HG03159 (cell line): ENCODE measurements at regions not wholly inside any gene's neighbourhood (a gene's known extent, or its start where the extent isn't known, plus 50 kb on each side); places are given as distances from the start of the nearest gene placed in this dataset.
"Not testable (repeated sequence)": the region's sequence is repeated elsewhere in the genome, so short reads cannot be mapped to it uniquely, and the experiment has no call there.

Experiments used
- ATAC-seq: cut with Tn5 transposase; IDR thresholded peaks from one replicate; pipeline ENCODE4 v1.9.1; 2021; ENCODE audit warnings: mild to moderate bottlenecking, moderate library complexity; ENCODE audit not compliant: unreplicated experiment

- no peak for ATAC-seq
Observed at GRCh38 chr4:179719766-179720450, 2277.7 kb upstream of the AGA start.

GRCh38 chr4:179726491-179726890, 2284.3 kb upstream of the AGA start:
- ATAC-seq, result not testable (repeated sequence)

GRCh38 chr4:179728305-179728704, 2286.1 kb upstream of the AGA start:
- no peak for ATAC-seq

- not testable (repeated sequence) for ATAC-seq
Observed at GRCh38 chr4:179736820-179737219, 2294.6 kb upstream of the AGA start.

- ATAC-seq, result no peak
Observed at GRCh38 chr4:179738822-179739221, 2296.6 kb upstream of the AGA start.

DNA sequence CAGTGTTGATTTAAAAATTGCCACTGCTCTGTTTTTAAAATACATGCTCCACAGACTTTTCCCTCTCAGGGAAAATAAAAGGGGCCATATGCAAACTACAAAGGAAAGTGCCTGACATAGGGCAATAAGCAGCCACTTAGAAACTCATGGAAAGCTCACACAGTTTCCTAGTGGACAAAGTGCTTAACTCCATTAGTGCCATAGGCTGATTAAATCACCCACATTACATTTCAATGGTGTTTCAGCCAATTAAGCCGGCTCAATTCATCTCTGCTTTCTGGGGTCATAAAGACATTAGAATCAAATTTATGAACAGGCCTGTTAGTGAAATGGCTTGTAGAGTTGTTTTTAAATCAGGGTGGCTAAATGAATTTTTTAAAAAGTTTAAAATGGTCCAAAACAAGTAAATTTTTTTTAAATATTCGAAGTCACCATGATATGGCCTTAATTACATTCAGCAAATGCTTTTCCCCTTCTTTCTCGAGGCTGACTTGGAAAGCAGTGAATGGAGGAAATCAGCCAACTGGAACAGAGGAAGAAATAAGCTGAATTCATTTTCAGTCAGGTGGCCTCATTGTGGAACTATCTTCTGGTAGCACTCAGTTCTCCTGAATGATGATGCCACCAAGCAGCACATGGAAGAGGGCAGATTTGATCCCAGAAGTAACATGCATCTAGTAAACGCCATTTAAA, 2305.1 kb upstream of the AGA start:
- no peak for ATAC-seq

DNA sequence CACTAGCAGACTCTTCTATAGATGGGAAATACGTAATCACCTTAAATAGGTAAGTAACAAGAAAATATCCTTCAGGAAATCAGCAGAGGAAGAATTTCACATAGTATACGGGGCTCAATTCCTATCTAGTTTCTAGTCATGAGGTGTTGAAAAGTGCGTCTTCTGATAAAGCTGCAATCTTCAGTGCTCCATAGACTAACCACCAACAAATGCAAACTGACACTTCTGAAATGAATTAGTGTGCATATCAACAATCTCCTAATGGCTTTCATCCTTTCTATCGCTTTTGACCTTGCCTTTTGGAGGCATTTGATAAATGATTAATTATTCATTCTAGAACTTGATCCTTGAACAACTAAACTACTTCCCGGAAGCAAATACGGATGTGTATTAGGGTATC, 2306.6 kb upstream of the AGA start:
- no peak for ATAC-seq

DNA sequence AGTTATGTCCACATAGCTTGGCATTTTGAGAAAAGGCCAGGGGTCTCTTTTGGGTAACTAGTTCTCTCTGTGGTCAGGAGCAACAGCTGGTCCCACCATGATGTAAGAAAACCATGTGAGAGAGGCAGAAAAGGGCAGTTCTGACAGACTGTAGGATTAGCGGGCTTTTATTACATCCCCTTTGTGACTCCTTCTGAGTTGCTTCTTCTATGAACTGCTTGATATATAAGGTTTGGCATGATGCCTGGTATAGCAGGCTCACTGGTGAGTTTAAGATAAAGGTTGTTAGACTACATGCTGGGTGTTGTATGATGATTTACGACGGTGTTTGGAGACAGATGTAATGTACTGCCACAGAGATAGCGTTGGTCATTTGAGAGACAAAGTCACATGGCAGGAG, 2308.1 kb upstream of the AGA start:
- no peak for ATAC-seq

- ATAC-seq, result no peak
Observed at GRCh38 chr4:179751669-179752068, 2309.4 kb upstream of the AGA start.

DNA sequence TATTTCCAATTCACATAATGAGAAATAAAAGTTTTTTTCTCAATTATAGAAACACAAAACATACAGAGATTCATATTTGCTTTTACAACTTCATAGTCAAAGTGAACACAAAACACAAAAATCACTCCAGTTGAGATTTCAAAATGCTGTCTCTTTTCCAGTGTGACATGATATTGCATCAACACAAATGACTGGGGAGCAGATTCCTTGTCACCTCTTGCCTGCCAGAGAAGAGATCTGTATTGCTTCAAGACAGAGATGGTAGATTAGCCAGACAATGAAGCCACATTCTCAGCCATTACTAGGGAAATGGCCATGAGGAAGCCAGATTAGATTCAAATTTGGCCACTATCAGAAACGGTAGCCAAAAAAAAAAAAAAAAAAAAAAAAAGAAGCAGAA, 2313.1 kb upstream of the AGA start:
- ATAC-seq, result no peak

DNA sequence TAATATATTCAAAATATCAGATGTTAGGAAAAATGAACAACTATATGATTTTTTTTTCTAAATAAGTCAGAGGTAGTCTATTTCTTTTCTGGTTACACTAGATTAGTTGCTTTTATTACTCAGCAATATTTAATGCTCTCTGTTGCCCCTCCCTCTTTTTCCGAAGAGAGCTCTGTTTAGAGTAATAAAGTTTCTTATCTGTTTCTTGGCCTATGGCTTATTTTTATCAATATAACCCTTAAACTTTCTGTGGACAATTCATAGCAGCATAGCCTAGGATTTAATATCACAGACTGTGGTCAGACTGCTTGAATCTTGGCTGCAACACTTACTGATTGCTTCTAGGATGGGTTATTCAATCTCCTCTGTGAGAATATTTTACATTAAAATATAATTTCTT, 2315.4 kb upstream of the AGA start:
- ATAC-seq, result no peak

GRCh38 chr4:179762840-179763239, 2320.6 kb upstream of the AGA start:
- ATAC-seq, result no peak

GRCh38 chr4:179766938-179767337, 2324.7 kb upstream of the AGA start:
- ATAC-seq, result no peak

DNA sequence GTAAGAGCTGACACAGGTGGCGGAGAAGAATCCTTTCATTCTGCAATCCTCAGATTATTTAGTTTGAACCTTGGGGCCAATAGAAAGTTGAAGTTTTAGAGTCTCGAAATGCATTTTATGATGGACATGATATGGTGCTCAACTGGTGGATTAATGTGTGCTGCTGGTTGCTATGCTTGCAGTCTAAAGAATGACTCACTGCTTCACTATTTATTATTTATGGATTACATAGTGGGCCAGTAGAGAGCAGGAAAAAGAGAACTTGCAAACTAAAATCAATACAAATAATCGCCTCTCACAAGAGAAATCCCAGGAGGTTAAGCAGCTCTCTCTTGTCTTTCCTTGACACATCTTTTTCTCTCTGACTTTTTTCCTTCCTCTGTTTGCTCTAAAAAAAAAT, 2326.8 kb upstream of the AGA start:
- ATAC-seq, result no peak

DNA sequence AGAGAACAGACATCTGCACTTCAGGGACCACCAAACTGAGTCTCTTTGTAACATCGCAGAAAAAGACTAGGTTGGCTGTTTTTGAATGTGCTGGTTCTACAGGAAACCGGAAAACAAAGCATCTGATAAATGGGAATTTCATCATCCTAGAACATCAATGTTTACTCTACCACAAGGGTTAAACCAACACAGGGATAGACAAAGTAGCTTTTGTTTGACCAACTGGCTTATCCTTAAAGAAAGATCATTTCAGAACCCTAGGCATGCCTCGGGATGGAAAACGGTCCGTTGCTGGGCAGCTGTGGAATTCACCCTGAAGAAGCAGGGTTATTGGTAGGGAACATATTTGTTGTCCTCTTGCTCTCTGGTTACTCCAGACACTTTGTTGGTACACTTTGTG, 2355.5 kb upstream of the AGA start:
- no peak for ATAC-seq

DNA sequence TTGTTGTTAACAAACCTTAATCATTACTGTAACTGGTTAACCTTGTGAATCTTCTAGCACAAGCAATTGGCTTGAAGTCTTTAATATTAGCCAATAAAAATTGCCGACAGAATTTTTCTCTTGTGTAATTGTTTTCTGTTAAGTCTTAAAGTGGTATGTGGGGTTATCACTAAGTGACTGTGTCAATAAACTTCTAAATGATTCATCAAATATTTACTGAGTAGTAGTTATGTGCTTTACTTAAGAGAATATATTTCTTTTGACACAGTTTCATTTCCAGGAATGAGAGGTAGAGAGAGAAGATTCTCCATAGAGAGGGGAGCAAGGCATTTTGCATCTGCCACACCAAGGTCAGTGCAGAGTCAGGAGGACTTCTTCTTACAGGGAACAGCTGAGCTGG, 2361.6 kb upstream of the AGA start:
- no peak for ATAC-seq

- no peak for ATAC-seq
Observed at GRCh38 chr4:179804440-179804839, 2362.2 kb upstream of the AGA start.

DNA sequence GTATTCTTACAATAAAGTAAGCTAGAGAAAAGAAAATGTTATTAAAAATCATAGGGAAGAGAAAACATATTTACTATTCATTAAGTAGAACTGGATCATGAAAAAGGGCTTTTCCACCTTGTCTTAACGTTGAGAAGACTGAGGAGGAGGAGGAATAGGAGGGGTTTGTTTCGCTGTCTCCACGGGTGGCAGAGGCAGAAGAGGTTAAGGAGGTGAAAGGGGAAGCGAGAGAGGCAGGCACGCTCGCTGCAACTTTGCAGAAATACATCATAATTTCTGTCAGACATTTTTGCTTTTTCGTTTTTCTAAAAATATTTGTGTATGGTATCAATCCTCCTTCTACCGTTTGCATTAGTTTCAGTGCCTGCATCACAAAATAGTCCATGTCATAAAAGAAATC, 2375.1 kb upstream of the AGA start:
- ATAC-seq, result no peak

DNA sequence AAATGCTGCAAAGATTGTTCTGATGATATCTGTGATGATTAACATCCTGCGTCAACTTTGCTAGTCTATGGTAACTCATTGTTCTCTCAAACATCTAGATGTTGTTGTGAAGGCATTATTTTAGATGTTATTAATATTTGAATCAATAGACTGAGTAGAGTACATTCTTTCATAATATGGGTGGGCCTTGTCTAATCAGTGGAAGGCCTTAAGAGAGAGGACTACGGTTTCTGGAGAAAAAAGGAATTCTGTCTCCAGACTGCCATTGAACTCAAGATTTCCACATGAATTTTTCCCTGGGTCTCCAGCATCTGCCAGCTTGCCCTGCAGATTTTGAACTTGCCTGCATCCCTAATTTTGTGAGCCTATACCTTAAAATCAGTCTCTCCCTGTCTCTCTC, 2381.1 kb upstream of the AGA start:
- ATAC-seq, result no peak

DNA sequence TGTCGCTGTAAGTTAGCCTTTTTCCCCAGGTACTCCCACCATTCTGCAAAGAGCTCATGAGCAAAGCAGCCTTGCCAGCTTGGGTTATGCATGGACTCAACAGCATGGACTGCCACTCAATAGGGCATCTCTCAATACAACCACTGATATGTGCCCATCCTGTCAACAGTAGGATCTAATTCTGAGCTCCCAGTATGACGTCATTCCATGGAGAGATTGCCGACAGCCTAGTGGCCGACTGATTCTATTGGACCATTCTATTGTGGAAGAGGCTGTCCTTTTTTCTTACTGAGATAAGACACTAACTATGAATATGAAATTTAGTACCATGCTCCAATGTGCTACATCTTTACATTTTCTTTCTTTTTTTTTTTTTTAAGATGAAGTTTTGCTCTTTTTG, 2389.0 kb upstream of the AGA start:
- no peak for ATAC-seq

DNA sequence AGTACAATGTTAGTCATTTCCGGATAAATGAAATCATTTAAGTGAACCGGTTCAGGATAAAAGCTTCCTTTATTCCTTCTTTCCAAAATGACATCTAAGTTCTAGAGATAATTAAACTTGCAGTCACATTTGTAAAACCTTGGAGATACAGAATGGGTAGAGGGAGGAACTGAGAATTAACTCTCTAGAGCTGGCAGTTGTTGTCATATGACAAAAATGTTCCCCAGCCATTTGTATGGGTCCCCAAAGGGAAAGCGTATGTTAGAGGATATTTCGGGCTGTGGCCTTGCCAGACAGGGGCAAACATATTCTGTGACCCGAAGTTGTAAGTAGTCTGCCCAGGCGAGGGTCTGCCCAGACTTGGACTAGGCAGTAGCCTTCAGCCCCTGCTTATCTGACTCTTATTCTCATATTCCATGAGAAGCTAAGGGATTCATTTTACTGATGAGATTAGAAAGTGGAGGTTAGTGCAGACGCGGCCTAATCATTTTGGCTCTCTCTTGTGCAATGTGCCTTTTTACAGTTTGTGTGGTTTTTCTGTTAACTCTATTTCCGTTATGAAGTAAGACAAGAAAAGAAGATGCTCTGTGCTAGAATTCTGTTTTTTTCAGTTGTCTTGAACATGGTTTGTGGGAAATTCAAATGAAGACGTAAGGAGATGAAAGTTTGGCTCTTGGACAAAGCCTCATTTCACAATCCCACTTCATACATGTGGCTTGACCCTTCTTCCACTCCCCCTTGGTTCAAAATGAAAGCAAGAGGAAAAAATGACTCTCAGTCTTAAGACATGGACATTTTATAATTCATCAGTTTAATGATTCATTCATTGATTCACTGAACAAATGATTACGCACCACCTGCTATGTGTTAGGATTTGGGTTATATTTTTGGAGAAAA, 2394.2 kb upstream of the AGA start:
- ATAC-seq, result no peak

DNA sequence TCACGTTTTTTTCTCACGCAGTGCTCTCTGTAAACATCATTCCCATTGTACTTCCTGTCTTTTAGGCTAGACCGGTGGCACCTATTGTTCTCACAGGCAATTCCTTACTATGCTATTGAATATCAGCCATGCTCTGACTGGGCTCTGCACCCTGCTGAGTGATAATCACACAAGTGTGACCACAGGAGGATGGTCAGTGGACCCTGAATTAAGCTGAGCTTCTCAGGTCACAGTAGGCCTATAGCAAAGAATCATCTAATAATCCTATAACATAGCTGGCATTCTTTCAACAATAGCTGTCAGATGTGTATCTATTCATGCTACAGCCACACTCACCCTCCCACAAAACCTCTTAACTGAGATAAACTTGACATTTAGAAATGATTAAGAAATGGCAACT, 2399.8 kb upstream of the TENM3 start:
- no peak for ATAC-seq
